ENCODE measurements at regions not wholly inside any gene's neighbourhood (a gene's known extent, or its start where the extent isn't known, plus 50 kb on each side); places are given as distances from the start of the nearest gene placed in this dataset.

GRCh38 chr2:53545604-53546003 lies 222.0 kb upstream of the CHAC2 start:
- TF ChIP-seq CTCF (IDR thresholded peaks at IDR 0.05) (no peak), POLR2A (IDR thresholded peaks at IDR 0.05) (no peak)

All from lower leg skin (tissue), 3 donors.